ENCODE measurements at regions not wholly inside any gene's neighbourhood (a gene's known extent, or its start where the extent isn't known, plus 50 kb on each side); places are given as distances from the start of the nearest gene placed in this dataset.

- CTCF ChIA-PET = no interaction called here
- Histone ChIP-seq H3K4me3 (ENCODE audit: low read depth, low read length) (no peak overlapping the region), H3K27ac (ENCODE audit: low read depth, low read length) (no peak overlapping the region), H3K9me3 (ENCODE audit: control insufficient read depth, insufficient read depth, low read length) (peaks cover 14% of the 10 kb centered on the region; the same call in 1 of the 2 replicates), H3K27me3 (ENCODE audit: control insufficient read depth, insufficient read depth, low read length) (no peaks in the 10 kb centered on the region)
- no peak for DNase-seq (ENCODE audit: low read depth, low spot score)
- POLR2A ChIA-PET = no interaction called here
- TF ChIP-seq, protein P1, sequence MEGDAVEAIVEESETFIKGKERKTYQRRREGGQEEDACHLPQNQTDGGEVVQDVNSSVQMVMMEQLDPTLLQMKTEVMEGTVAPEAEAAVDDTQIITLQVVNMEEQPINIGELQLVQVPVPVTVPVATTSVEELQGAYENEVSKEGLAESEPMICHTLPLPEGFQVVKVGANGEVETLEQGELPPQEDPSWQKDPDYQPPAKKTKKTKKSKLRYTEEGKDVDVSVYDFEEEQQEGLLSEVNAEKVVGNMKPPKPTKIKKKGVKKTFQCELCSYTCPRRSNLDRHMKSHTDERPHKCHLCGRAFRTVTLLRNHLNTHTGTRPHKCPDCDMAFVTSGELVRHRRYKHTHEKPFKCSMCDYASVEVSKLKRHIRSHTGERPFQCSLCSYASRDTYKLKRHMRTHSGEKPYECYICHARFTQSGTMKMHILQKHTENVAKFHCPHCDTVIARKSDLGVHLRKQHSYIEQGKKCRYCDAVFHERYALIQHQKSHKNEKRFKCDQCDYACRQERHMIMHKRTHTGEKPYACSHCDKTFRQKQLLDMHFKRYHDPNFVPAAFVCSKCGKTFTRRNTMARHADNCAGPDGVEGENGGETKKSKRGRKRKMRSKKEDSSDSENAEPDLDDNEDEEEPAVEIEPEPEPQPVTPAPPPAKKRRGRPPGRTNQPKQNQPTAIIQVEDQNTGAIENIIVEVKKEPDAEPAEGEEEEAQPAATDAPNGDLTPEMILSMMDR (IDR thresholded peaks at IDR 0.05; ENCODE audit: low read depth, low read length) = no peak
These were observed 1231.0 kb downstream of the VRK1 start for GRCh38 chr14:98028162-98028561.

DNA sequence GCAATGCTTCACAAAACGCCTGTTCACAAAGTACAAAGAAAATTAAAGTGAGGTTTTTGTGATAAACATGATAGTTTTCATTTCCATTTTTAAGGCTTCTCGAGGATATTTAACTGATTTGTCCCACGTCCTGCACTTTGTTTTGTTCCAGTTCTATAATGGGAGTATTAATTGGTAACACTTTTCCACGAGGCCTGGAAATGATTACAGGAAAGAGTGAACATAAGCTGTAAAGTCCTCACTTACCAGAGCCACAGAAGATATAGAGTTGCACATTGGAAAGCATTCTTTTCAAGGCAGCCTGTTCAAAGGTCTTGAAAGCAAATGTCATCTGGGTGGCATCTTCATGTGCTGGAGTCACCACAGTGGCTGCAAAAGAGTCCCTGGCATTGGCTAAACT, 1236.6 kb downstream of the BCL11B start:
- no peak overlapping the region for H3K4me3 ChIP-seq (ENCODE audit: low read depth, low read length)
- no peaks in the 10 kb centered on the region for H3K27me3 ChIP-seq (ENCODE audit: control insufficient read depth, insufficient read depth, low read length)
- POLR2A ChIA-PET = no interaction called here
- CTCF ChIA-PET = no interaction called here
- no peak for DNase-seq (ENCODE audit: low read depth, low spot score)
- no peak overlapping the region for H3K27ac ChIP-seq (ENCODE audit: low read depth, low read length)
- peaks cover 23% of the 10 kb centered on the region for H3K9me3 ChIP-seq (ENCODE audit: control insufficient read depth, insufficient read depth, low read length)
- TF ChIP-seq, protein P1 (IDR thresholded peaks at IDR 0.05; ENCODE audit: low read depth, low read length) = no peak

DNA sequence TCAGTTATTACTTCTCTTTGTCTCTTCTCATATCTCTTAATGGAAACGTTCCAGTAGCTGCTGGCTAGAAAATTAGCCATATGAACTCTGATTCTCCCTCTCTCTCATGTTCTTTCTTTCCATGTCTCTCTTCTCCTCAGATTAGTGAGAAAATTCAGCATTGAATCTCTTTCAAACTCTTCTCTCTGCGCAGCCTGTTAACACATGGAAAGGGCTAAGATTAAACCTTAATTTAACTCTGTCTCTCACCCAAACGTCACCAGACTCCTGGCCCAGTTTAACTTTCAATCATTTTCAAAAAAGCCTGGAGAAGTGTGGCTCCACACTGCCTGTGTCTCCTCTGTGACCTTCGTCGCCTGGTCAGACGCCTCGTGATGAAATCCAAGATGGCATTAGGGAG, 1234.2 kb downstream of the BCL11B start:
- ChIA-PET CTCF (no interaction called here), POLR2A (no interaction called here)
- Histone ChIP-seq H3K27ac (ENCODE audit: low read depth, low read length) (no peak overlapping the region), H3K27me3 (ENCODE audit: control insufficient read depth, insufficient read depth, low read length) (no peaks in the 10 kb centered on the region), H3K9me3 (ENCODE audit: control insufficient read depth, insufficient read depth, low read length) (peaks cover 24% of the 10 kb centered on the region), H3K4me3 (ENCODE audit: low read depth, low read length) (no peak overlapping the region)
- TF ChIP-seq, protein P1 (IDR thresholded peaks at IDR 0.05; ENCODE audit: low read depth, low read length) = no peak
- no peak for DNase-seq (ENCODE audit: low read depth, low spot score)

- Histone ChIP-seq H3K27me3 (ENCODE audit: control insufficient read depth, insufficient read depth, low read length) (no peaks in the 10 kb centered on the region), H3K27ac (ENCODE audit: low read depth, low read length) (no peak overlapping the region), H3K4me3 (ENCODE audit: low read depth, low read length) (no peak overlapping the region), H3K9me3 (ENCODE audit: control insufficient read depth, insufficient read depth, low read length) (peaks cover 19% of the 10 kb centered on the region)
- CTCF ChIA-PET = no interaction called here
- TF ChIP-seq, protein P1 (IDR thresholded peaks at IDR 0.05; ENCODE audit: low read depth, low read length) = no peak
- DNase-seq (ENCODE audit: low read depth, low spot score) = no peak
- POLR2A ChIA-PET = no interaction called here
These were observed 1215.1 kb downstream of the BCL11B start for GRCh38 chr14:98056946-98057345.

DNA sequence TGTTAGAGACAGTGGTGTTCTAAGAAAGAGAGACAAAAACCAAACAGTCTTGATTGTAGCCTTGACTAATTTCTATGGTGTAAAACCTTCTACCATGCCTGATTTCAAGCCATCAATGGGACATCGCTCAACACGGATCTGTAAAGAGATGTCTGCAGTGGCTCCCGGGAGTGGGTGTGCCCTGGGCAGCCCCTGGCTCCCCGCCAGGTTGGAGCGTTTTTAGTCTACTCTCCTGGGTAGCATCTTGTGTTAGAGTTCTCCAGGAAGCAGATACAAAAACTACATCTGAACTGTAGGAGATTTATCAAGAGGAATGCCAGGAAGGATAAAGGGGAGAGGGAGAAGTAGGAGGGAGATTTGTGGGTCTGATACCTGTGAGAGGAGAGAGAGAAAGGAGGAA, 1212.9 kb downstream of the BCL11B start:
- no peak for DNase-seq (ENCODE audit: low read depth, low spot score)
- no peak overlapping the region for H3K27ac ChIP-seq (ENCODE audit: low read depth, low read length)
- TF ChIP-seq, protein P1 (IDR thresholded peaks at IDR 0.05; ENCODE audit: low read depth, low read length) = no peak
- ChIA-PET POLR2A (no interaction called here), CTCF (no interaction called here)
- no peaks in the 10 kb centered on the region for H3K27me3 ChIP-seq (ENCODE audit: control insufficient read depth, insufficient read depth, low read length)
- H3K4me3 ChIP-seq (ENCODE audit: low read depth, low read length) = no peak overlapping the region
- peaks cover 28% of the 10 kb centered on the region for H3K9me3 ChIP-seq (ENCODE audit: control insufficient read depth, insufficient read depth, low read length)

Data from AG04450 (cell line).